ENCODE measurements at regions not wholly inside any gene's neighbourhood (a gene's known extent, or its start where the extent isn't known, plus 50 kb on each side); places are given as distances from the start of the nearest gene placed in this dataset.

- TF ChIP-seq CTCF (IDR thresholded peaks at IDR 0.05) = no peak
- TF ChIP-seq POLR2A (IDR thresholded peaks at IDR 0.05) = no peak
Observed at GRCh38 chr10:78179886-78180705, 146.4 kb downstream of the RPS24 start.

Data from thyroid gland (tissue), 4 donors.